ENCODE measurements at regions not wholly inside any gene's neighbourhood (a gene's known extent, or its start where the extent isn't known, plus 50 kb on each side); places are given as distances from the start of the nearest gene placed in this dataset.
"Not testable (repeated sequence)": the region's sequence is repeated elsewhere in the genome, so short reads cannot be mapped to it uniquely, and the experiment has no call there.

DNA sequence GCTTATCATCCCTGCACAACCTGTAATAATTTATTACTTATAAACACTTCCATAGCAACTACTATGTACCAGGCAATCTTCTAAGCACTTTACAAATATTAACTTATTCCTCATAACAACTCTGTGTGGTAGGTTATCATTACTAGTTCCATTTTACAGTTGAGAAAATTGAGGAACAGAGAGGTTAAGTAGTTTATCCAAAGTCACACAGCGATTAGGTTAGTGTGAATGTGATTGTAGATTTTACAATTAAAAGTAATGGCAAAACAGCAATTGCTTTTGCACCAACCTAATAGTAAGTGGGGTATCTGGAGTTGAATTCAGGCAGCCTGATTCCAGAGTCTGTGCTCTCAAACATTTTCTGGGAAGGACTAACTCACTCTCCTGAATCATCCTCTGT, 348.9 kb downstream of the NKX6-1 start:
- H3K27ac Mint-ChIP-seq (ENCODE audit: low read depth, unreplicated experiment) = no peak overlapping the region
- intact Hi-C loops (cut with micrococcal nuclease) = loop anchor here (5.0 kb wide), 1 partner anchor 107 kb away; no protein-coding TSS in a partner anchor
- POLR2A ChIA-PET = no interaction called here
- DNase-seq (ENCODE audit: unreplicated experiment) = no peak
- H3K36me3 Mint-ChIP-seq (ENCODE audit: insufficient read depth, unreplicated experiment) = no peaks in the 10 kb centered on the region
- H3K9me3 Mint-ChIP-seq (ENCODE audit: unreplicated experiment) = no peaks in the 10 kb centered on the region
- no peak overlapping the region for H3K4me3 Mint-ChIP-seq (ENCODE audit: unreplicated experiment)
- CTCF ChIA-PET = interaction anchor here (0.8 to 2.0 kb wide), 5 partner anchors 9 to 435 kb away, joined by 3 to 5 read pairs (median 3); no protein-coding TSS in a partner anchor
- BruUV-seq (replicated peaks) = no TSS peak
- H3K27me3 Mint-ChIP-seq (ENCODE audit: insufficient read depth, unreplicated experiment) = peaks cover 27% of the 10 kb centered on the region
- TF ChIP-seq, protein P1, sequence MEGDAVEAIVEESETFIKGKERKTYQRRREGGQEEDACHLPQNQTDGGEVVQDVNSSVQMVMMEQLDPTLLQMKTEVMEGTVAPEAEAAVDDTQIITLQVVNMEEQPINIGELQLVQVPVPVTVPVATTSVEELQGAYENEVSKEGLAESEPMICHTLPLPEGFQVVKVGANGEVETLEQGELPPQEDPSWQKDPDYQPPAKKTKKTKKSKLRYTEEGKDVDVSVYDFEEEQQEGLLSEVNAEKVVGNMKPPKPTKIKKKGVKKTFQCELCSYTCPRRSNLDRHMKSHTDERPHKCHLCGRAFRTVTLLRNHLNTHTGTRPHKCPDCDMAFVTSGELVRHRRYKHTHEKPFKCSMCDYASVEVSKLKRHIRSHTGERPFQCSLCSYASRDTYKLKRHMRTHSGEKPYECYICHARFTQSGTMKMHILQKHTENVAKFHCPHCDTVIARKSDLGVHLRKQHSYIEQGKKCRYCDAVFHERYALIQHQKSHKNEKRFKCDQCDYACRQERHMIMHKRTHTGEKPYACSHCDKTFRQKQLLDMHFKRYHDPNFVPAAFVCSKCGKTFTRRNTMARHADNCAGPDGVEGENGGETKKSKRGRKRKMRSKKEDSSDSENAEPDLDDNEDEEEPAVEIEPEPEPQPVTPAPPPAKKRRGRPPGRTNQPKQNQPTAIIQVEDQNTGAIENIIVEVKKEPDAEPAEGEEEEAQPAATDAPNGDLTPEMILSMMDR (IDR thresholded peaks at IDR 0.05; ENCODE audit: unreplicated experiment) = no peak
- no peaks in the 10 kb centered on the region for H3K4me1 Mint-ChIP-seq (ENCODE audit: insufficient read depth, unreplicated experiment)

DNA sequence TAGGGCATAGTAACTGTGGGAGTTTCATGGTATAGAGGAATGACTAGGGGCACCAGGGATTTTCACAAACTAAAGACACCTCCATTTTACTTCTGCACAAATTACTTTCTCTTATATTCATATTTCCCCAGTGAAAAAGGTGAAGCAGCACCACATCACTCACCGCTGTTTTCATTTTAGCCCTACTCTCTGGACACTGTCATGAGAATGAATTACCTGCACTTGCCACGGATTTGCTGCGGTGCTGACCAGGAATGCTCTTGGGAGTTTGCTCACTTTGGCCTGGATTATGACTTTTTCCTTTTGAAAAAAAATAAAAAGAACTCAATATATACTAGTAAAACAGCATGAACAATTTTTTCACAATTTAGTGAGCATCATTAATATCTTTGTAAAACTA, 351.3 kb downstream of the NKX6-1 start:
- no peaks in the 10 kb centered on the region for H3K36me3 Mint-ChIP-seq (ENCODE audit: insufficient read depth, unreplicated experiment)
- POLR2A ChIA-PET = no interaction called here
- no TSS peak for BruUV-seq (replicated peaks)
- TF ChIP-seq, protein P1 (IDR thresholded peaks at IDR 0.05; ENCODE audit: unreplicated experiment) = no peak
- DNase-seq (ENCODE audit: unreplicated experiment) = no peak
- CTCF ChIA-PET = no interaction called here
- no peaks in the 10 kb centered on the region for H3K4me1 Mint-ChIP-seq (ENCODE audit: insufficient read depth, unreplicated experiment)
- no peak overlapping the region for H3K4me3 Mint-ChIP-seq (ENCODE audit: unreplicated experiment)
- intact Hi-C loops (cut with micrococcal nuclease) = no loop called here
- no peak overlapping the region for H3K27ac Mint-ChIP-seq (ENCODE audit: low read depth, unreplicated experiment)
- H3K27me3 Mint-ChIP-seq (ENCODE audit: insufficient read depth, unreplicated experiment) = peaks cover 3% of the 10 kb centered on the region
- H3K9me3 Mint-ChIP-seq (ENCODE audit: unreplicated experiment) = no peaks in the 10 kb centered on the region

DNA sequence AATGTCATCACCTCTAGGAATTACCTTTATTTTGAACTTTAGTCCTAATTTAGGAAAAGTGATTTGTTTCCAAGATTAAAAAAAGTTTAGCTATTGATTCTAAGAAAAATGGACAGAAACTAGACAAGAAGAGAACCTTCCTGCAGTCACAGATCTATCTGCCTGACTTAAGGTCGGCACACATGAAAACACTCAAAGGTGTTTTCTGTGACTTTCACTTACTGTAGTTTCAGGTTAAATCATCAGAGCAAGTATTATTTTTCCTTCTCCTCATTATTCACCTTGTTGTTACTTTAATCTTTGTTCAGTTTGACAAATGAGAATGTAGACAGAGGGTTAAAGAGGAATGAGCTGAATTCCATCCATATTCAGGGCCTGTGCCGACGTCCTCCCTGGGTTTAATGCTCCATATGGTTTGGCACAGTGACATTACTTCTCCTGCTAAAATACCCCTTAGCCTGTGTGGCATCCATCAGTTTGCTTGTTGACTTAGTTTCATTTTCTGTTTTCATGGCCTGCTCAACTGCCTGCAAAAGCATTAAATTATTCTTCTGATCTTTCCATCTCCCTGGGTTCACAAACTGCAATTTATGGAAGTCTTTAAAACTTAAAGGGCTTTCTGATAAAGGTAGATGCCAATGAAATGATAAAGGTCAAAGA, 352.7 kb downstream of the NKX6-1 start:
- no peak overlapping the region for H3K27ac Mint-ChIP-seq (ENCODE audit: low read depth, unreplicated experiment)
- TF ChIP-seq, protein P1 (IDR thresholded peaks at IDR 0.05; ENCODE audit: unreplicated experiment) = no peak
- no peaks in the 10 kb centered on the region for H3K36me3 Mint-ChIP-seq (ENCODE audit: insufficient read depth, unreplicated experiment)
- POLR2A ChIA-PET = interaction anchor here (0.6 kb wide), 1 partner anchor 910 kb away, joined by 3 read pairs; no protein-coding TSS in a partner anchor
- no peaks in the 10 kb centered on the region for H3K9me3 Mint-ChIP-seq (ENCODE audit: unreplicated experiment)
- no TSS peak for BruUV-seq (replicated peaks)
- no peak for DNase-seq (ENCODE audit: unreplicated experiment)
- intact Hi-C loops (cut with micrococcal nuclease) = no loop called here
- no peaks in the 10 kb centered on the region for H3K4me1 Mint-ChIP-seq (ENCODE audit: insufficient read depth, unreplicated experiment)
- H3K4me3 Mint-ChIP-seq (ENCODE audit: unreplicated experiment) = no peak overlapping the region
- CTCF ChIA-PET = no interaction called here
- H3K27me3 Mint-ChIP-seq (ENCODE audit: insufficient read depth, unreplicated experiment) = no peaks in the 10 kb centered on the region

DNA sequence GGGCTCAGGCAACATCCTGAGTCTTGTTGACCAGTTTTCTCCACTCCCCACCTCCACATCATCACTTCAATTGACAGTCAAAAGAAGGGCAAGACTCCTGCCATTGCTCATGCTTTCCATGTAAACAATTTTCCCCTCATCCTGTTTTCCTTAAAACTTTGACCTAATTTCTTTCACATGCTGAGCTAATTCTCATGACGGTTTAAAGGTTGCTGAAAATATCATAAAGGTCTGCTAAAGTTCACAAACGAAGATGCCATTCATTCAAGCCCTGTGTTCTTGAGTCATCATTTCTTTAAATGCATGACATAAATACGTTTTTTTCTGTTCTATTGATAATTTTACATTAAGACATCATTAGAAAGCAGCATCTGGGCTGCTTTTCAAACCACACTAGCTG, 353.9 kb downstream of the NKX6-1 start:
- intact Hi-C loops (cut with micrococcal nuclease) = no loop called here
- POLR2A ChIA-PET = interaction anchor here (0.7 kb wide), 1 partner anchor 42 kb away, joined by 4 read pairs; no protein-coding TSS in a partner anchor
- H3K27ac Mint-ChIP-seq (ENCODE audit: low read depth, unreplicated experiment) = no peak overlapping the region
- CTCF ChIA-PET = no interaction called here
- H3K4me3 Mint-ChIP-seq (ENCODE audit: unreplicated experiment) = no peak overlapping the region
- no peaks in the 10 kb centered on the region for H3K36me3 Mint-ChIP-seq (ENCODE audit: insufficient read depth, unreplicated experiment)
- no peak for DNase-seq (ENCODE audit: unreplicated experiment)
- BruUV-seq (replicated peaks) = no TSS peak
- TF ChIP-seq, protein P1 (IDR thresholded peaks at IDR 0.05; ENCODE audit: unreplicated experiment) = no peak
- no peaks in the 10 kb centered on the region for H3K4me1 Mint-ChIP-seq (ENCODE audit: insufficient read depth, unreplicated experiment)
- no peaks in the 10 kb centered on the region for H3K9me3 Mint-ChIP-seq (ENCODE audit: unreplicated experiment)
- H3K27me3 Mint-ChIP-seq (ENCODE audit: insufficient read depth, unreplicated experiment) = peaks cover under 1% of the 10 kb centered on the region

DNA sequence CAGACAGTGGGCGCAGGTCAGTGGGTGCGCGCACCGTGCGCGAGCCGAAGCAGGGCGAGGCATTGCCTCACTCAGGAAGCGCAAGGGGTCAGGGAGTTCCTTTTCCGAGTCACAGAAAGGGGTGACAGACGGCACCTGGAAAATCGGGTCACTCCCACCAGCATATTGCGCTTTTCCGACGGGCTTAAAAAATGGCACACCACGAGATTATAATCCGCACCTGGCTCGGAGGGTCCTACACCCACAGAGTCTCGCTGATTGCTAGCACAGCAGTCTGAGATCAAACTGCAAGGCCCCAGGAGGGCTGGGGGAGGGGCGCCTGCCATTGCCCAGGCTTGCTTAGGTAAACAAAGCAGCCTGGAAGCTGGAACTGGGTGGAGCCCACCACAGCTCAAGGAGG, 372.2 kb downstream of the NKX6-1 start:
- BruUV-seq (replicated peaks); H3K9me3 Mint-ChIP-seq (ENCODE audit: unreplicated experiment); H3K4me1 Mint-ChIP-seq (ENCODE audit: insufficient read depth, unreplicated experiment); H3K27me3 Mint-ChIP-seq (ENCODE audit: insufficient read depth, unreplicated experiment); intact Hi-C loops (cut with micrococcal nuclease); CTCF ChIA-PET; DNase-seq (ENCODE audit: unreplicated experiment); POLR2A ChIA-PET; H3K4me3 Mint-ChIP-seq (ENCODE audit: unreplicated experiment); H3K36me3 Mint-ChIP-seq (ENCODE audit: insufficient read depth, unreplicated experiment); H3K27ac Mint-ChIP-seq (ENCODE audit: low read depth, unreplicated experiment): not testable (repeated sequence)

Measured in MCF 10A (cell line).